WI38 (cell line): ENCODE measurements at regions not wholly inside any gene's neighbourhood (a gene's known extent, or its start where the extent isn't known, plus 50 kb on each side); places are given as distances from the start of the nearest gene placed in this dataset.

Experiments used
- H3K4me3 ChIP-seq: 2 replicates; pipeline ENCODE4 v1.5.1; 2011; ENCODE audit warnings: low read depth, mild to moderate bottlenecking, control low read depth, low read length
- TF ChIP-seq, protein P1 (sequence below): IDR thresholded peaks from 2 replicates; pipeline ENCODE4 v1.5.1; 2012; ENCODE audit warnings: low read depth, mild to moderate bottlenecking, control low read depth, low read length

DNA sequence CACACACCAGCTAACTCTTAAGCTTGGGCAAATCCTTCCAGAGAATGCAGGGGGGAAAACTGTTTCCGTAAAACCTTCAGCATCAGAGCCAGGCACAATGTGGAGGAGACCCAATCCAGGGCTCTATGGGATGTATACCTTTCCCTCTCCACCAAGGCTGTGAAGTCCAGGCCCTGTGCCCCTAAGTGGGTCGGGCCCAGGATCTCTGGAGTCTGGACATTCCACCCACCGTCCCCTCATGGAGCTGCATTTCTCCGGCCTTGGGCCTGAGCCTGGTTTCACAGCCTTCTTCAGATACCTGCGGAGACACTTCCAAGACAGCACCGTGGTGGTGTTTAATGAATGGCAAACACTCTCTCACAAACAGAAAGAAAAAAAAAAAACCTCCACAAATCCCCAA is 186.2 kb downstream of the URI1 start:
- TF ChIP-seq, protein P1, sequence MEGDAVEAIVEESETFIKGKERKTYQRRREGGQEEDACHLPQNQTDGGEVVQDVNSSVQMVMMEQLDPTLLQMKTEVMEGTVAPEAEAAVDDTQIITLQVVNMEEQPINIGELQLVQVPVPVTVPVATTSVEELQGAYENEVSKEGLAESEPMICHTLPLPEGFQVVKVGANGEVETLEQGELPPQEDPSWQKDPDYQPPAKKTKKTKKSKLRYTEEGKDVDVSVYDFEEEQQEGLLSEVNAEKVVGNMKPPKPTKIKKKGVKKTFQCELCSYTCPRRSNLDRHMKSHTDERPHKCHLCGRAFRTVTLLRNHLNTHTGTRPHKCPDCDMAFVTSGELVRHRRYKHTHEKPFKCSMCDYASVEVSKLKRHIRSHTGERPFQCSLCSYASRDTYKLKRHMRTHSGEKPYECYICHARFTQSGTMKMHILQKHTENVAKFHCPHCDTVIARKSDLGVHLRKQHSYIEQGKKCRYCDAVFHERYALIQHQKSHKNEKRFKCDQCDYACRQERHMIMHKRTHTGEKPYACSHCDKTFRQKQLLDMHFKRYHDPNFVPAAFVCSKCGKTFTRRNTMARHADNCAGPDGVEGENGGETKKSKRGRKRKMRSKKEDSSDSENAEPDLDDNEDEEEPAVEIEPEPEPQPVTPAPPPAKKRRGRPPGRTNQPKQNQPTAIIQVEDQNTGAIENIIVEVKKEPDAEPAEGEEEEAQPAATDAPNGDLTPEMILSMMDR = no peak
- no peak overlapping the region for H3K4me3 ChIP-seq

DNA sequence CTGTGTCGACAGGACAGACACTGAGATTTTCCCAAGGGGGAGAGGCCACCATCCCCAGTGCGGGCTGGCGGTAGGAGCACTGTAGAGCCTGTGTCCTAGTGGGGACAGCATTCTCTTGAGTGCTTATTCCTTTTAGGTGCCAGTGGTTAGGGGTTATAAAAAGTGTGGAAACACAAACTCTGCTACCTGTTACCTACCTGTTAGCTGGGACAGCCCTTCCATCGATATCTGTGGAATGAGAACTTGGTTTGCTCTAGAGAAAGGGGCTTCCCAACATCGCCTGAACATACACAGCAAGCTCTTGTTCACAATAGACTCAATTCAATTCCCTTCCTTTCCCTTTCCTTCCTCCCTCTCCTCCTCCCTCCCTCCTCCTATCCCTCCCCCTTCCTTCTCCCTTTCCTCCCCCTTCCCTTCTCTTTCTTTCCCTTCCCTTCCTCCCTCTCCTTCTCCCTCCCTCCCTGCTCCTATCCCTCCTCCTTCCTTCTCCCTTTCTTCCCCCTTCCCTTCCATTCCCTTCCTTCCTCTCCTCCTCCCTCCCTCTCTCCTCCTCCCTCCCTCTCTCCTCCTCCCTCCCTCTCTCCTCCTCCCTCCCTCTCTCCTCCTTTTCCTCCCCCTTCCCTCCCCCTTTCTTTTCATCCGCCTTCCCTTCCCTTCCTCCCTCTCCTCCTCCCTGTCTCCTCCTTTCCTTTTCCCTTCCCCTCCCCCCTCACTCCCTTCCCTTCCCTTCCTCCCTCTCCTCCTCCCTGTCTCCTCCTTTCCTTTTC is 188.5 kb downstream of the URI1 start:
- H3K4me3 ChIP-seq = no peak overlapping the region
- TF ChIP-seq, protein P1 = no peak

DNA sequence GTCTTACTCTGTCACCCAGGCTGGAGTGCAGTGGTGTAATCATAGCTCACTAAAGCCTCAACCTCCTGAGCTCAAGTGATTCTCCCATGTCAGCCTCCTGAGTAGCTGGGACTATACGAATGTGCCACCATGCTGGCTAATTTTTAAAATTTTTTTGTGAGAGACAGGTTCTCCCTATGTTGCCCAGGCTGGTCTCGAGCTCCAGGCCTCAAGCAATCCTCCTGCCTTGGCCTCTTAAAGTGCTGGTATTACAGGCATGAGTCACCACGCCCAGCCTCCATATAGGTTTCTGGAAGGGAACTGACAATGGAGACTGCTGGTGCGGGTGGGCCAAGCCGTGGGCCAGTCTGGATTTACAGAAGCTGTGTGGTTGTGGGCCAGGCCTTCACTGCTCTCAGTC is 189.2 kb downstream of the URI1 start:
- TF ChIP-seq, protein P1 = no peak
- H3K4me3 ChIP-seq = no peak overlapping the region

DNA sequence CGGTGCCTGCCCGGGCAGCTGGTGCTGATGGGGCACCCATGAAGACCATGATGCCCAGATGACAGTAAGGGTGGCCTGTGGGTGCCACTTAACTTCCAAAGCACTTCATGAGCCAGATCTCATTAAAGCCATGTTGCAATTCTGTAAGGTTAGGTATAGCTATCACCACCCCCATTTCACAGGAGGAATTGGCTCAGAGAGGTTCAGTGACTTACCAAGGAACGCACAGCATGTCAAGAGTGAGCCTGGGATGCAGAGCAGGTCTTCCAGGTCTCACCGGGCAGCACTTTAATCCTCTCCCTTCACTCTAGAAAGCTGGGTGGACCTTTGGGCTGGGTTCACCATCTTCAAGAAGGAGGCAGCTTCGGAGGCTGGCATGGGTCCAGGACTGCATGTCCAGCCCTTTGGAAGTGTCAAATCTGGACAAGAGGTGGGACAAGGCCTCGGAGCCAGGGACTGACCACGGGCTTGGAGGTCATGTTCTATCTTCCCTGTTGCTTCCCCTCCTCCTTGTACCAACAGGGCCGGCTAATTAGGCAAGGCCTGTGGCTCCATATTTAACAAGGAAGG is 189.8 kb downstream of the URI1 start:
- H3K4me3 ChIP-seq = no peak overlapping the region
- TF ChIP-seq, protein P1 = no peak

DNA sequence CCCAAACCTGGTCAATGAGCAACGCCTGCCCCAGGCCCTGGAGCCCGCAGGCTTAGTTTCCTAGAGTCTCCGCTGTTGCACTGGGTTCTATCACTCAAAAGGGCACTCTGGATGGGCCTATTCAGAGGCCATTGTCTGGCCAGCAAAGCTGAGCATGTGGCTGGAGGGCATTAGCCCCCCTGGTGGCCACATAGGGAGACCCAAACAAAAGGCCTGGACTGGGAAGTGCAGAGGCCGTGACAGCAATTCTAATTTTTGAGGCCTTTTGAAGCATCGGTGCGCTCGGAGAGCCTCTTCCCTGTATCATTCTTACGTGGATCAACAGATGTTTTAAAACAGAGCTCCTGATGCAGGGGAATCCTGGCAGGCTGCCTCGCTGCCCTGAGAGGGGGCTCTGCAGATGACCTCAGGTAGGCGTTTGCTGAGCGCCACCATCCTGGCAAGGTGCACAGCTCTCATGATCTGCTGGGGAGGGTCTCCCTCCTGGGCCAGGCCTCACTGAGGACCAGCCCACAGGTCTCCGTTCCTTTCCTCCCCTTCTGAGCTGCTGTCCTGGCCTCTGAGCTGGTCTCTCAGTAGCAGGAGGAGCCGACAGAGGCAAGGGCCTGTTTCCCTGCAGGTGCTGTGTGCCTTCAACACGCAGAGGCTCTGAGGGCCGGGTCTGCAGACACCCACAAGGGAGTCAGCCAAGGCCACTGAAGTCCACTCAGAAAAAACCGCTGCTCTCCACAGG is 190.5 kb downstream of the URI1 start:
- H3K4me3 ChIP-seq = no peak overlapping the region
- TF ChIP-seq, protein P1 = no peak

DNA sequence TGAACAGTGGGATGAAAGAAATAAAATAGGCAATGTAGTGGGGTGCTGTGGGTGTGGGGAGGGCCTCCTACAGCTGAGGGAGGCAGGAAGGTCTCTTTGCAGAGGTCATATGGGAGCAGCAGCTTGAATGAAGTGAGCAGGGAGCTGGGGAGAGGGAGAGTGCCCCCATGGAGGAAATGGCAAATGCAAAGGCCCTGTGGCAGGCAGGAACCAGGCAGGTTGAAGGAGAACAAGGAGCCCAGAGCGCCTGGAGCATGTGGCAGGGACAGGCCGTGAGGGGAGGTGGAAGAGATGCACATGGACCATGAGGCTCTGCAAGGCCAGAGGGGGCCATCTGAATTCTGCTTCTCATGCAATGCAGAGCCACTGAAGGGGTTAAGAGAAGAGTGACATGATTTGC is 191.8 kb downstream of the URI1 start:
- H3K4me3 ChIP-seq = no peak overlapping the region
- TF ChIP-seq, protein P1 = no peak
